MG63 (cell line): ENCODE measurements at regions not wholly inside any gene's neighbourhood (a gene's known extent, or its start where the extent isn't known, plus 50 kb on each side); places are given as distances from the start of the nearest gene placed in this dataset.

Source experiments
- DNase-seq: peaks from one replicate; pipeline ENCODE4 v3.0.0-alpha.2; 2020
- H3K27me3 ChIP-seq: fragments of 250-450 bp; sonication (Bioruptor Pico); 2 replicates; pipeline ENCODE4 v1.5.1; 2020; ENCODE audit warnings: mild to moderate bottlenecking, moderate library complexity
- H3K36me3 ChIP-seq: fragments of 250-450 bp; sonication (Bioruptor Pico); 2 replicates; pipeline ENCODE4 v1.5.1; 2020; ENCODE audit warnings: mild to moderate bottlenecking, moderate library complexity
- H3K4me3 ChIP-seq: fragments of 250-450 bp; sonication (Bioruptor Pico); 2 replicates; pipeline ENCODE4 v1.5.1; 2020; ENCODE audit warnings: mild to moderate bottlenecking, moderate library complexity
- H3K9me3 ChIP-seq: fragments of 250-450 bp; sonication (Bioruptor Pico); 2 replicates; pipeline ENCODE4 v1.5.1; 2020; ENCODE audit warnings: mild to moderate bottlenecking, moderate library complexity

DNA sequence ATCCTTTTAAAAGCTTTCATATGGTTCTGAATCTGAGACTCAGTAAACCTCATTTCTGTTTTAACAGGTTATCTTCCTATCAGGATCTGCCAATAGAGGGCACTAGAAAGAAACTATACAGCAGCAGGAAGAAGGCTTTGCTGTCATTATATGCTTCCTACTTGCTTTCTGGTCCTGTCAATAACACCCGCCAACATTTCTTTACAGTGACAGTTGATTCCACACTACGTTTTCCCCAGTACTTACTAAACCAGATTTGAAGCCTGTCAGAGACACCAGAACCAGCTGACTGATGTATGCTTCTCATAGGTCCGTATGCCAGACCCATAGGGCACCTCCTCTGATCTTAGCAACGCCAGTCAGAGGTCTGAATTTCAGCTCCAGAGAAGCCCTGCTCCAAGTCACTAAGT is 341.0 kb upstream of the NEGR1 start:
- no peaks in the 10 kb centered on the region for H3K27me3 ChIP-seq
- H3K4me3 ChIP-seq: no peak overlapping the region
- no peaks in the 10 kb centered on the region for H3K36me3 ChIP-seq
- H3K9me3 ChIP-seq: no peaks in the 10 kb centered on the region
- no peak for DNase-seq

DNA sequence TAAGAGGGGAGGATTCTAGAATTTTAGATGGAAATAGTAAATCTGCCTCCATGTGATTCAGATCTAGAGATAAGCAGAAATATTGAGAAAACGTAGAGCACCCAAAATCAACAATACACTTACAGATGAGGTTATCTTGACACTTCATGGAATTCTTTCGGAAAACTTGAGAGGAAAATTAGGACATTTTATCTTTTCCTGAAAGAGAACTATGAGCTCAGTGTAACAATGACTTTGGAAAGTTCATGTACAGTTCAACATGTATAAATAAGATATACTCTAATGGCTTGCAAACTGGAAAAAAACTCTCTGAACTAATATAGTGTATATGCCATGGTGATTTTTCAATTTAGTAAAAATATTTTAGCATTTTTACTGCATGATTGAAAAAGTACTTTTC is 338.1 kb upstream of the NEGR1 start:
- Histone ChIP-seq H3K36me3 (no peaks in the 10 kb centered on the region), H3K9me3 (no peaks in the 10 kb centered on the region), H3K27me3 (no peaks in the 10 kb centered on the region), H3K4me3 (no peak overlapping the region)
- no peak for DNase-seq

DNA sequence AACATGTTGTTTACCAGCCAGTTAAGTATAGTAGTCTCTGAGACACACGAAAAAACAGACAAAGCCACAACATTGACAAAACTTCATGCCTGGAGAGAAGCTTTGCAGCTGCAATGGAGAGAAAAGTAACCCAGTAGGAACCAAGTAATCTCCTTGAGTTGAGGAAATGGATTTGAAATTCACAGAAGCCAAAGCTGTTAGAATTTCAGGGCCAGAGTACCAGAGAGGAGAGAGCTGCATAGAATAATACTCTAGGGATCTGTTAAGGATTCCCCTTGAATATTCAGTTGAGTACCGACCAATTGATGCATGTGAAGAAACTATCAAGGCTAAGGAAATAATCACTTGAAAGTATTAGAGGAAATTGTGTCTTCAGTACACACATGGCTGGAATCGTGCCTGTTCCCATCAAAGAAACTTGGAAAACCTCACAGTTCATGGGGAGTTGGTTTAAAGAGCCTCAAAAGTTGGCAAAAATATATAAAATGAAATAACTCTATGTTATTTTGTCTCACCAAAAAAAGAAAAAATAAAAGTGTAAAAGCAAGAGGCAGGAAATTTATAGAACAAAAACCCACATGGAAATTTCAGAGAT is 324.0 kb upstream of the NEGR1 start:
- Histone ChIP-seq H3K36me3 (no peaks in the 10 kb centered on the region), H3K4me3 (no peak overlapping the region), H3K9me3 (no peaks in the 10 kb centered on the region), H3K27me3 (no peaks in the 10 kb centered on the region)
- no peak for DNase-seq

DNA sequence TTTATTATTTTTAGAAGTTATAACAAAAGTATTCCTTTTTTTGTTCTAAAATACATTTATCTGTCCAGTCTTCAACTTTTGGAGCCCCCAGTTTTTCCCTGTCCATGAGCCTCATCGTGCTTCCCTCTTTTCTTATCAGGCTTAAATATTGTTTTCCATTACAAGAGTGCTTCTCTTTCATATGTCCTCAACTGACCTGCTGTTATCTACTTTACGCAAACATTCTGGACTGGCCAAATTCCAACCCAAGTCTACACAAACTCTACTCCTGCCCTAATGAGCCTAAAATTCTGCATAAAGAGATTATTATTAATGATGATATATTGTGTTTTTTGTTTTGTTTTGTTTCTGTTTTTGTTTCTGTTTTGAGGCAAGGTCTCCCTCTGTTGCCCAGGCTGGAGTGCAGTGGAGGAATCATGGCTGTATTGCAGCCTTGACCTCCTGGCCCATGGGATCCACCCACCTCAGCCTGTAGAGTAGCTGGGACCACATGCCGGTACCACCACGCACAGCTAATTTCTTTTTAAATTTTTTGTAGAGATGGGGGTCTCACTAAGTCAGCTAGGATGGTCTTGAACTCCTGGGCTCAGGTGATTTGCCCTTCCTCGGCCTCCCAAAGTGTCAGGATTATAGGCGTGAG is 318.8 kb upstream of the NEGR1 start:
- no peaks in the 10 kb centered on the region for H3K36me3 ChIP-seq
- no peak for DNase-seq
- no peaks in the 10 kb centered on the region for H3K9me3 ChIP-seq
- H3K27me3 ChIP-seq: no peaks in the 10 kb centered on the region
- H3K4me3 ChIP-seq: no peak overlapping the region

DNA sequence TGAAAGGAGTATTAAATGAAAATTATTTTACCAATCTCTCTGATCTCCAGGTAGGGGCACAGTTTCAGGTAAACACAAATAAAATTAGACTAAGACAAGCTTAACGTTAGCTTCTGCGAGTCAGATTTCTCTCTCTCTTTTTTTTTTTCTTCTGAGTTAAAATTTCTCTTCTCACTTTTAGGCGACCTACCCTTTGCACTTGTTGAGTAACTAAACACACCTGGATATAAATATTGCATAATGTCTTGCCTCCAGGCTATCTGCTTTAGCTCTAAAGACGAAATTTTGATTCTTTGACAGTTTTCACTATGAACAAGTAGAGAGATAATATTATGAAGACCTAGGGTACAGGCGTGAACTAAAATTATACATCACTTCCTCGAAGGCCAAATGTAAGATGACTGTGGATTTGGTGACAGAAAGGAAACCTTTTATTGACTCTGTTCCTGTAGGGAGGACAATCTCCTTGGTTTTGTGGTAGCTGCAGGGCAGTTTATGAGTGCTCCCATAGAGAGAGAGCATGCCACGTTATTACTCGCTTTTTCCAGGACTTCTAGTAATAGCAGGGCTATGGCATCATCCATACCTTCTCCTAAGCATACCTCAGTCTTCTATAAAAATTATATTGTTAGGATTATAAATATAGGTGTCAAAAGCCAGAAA is 303.8 kb upstream of the NEGR1 start:
- H3K9me3 ChIP-seq: no peaks in the 10 kb centered on the region
- no peak for DNase-seq
- H3K36me3 ChIP-seq: no peaks in the 10 kb centered on the region
- no peak overlapping the region for H3K4me3 ChIP-seq
- H3K27me3 ChIP-seq: no peaks in the 10 kb centered on the region

DNA sequence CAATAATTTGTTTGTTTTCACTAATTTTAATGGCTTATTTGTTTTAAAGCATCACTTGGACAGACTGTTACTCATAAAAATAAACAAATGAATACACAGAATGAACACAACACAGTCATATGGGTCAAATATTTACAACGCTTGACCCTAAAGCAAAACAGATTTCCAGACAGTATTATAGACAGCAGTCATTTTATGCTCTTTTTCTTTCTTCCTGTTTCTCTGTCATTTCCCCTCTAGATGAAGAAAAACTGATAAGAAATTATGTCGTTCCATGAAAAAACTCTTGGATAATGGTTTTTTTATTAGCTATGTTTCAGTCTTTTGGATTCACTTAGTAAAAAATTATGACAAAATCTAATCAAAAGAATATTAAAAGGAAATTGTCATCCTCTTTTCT is 297.3 kb upstream of the NEGR1 start:
- no peaks in the 10 kb centered on the region for H3K36me3 ChIP-seq

DNA sequence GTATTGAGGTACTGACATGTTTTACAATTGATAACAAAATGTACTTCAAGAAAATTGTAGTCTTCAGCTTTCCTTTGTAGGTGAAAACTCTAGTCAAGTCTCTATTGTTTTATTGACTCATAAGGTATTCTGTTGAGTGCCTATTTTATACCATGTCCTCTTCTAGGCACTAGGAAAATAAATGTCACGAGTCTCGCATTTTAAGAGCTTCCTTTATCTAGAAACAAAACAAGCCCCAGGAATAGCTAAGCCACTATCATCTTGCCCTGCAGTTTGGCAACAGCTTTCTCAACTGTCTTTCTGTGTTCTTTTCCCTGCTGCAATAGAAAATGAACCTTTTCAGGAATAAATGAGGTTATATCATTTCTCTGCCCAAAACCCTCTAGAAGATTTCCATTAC is 288.5 kb upstream of the NEGR1 start:
- H3K27me3 ChIP-seq: no peaks in the 10 kb centered on the region
- no peaks in the 10 kb centered on the region for H3K9me3 ChIP-seq
- DNase-seq: no peak
- no peaks in the 10 kb centered on the region for H3K36me3 ChIP-seq
- no peak overlapping the region for H3K4me3 ChIP-seq

More for the DNA sequence above, 297.3 kb upstream of the NEGR1 start:
- no peak for DNase-seq
- Histone ChIP-seq H3K4me3 (no peak overlapping the region), H3K9me3 (no peaks in the 10 kb centered on the region), H3K27me3 (no peaks in the 10 kb centered on the region)

DNA sequence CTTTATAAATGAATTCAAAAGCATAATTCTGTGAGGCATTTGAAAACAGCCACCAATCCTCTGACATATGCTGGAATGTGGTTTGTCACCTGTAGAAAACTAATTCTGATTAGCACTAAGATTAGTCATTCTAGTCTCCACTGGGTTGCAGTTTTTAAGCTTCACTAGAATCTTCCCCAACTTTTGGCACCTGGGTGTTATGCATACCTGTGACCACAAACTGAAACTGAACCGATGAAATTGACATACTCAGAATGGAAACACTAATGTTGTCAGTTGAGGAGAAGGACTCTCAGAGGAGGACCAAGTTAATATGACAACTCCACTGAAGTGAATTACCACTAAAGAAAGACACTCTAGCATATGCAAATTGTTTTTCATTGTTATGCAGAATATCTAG is 285.8 kb upstream of the NEGR1 start:
- H3K9me3 ChIP-seq: no peaks in the 10 kb centered on the region
- H3K4me3 ChIP-seq: no peak overlapping the region
- H3K36me3 ChIP-seq: no peaks in the 10 kb centered on the region
- no peak for DNase-seq
- no peaks in the 10 kb centered on the region for H3K27me3 ChIP-seq

DNA sequence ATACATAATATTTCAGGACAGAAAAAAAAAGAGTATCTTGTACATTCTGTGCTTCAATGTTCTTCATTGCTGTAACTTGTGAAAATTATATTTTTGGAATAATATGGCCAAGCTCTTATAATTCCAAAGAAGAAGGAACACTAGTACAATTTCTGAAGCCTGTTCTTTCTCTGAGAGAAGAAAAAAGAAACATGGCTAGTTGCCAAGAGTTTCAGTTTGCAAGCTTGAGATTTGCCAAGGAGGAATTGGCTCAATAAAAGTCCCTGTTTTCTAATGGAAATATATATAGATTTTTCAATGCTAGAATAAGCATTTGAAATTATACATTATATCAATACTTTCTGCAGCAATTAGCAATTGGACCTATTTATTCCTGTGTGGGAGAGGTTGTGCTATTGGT is 285.2 kb upstream of the NEGR1 start:
- no peaks in the 10 kb centered on the region for H3K27me3 ChIP-seq
- DNase-seq: no peak
- no peaks in the 10 kb centered on the region for H3K9me3 ChIP-seq

DNA sequence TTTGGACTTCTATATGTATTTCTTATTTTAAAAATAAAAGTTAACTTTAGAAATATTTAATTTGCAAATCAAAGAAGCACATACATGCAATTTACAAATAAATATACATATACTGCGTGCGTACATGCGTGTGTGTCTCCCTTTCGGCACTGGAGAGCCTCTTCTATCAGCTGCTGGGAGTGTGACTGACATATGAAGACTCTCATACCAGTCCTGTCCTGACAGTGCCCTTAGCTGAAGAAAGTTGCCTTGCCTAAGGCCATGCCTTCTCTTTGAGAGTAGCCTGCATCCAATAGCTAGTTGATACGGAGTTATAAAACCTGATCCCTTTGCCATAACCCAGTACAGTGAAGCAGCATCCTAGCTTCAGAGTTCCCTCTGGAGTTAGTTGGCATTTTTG is 282.4 kb upstream of the NEGR1 start:
- no peak for DNase-seq
- Histone ChIP-seq H3K27me3 (no peaks in the 10 kb centered on the region), H3K9me3 (no peaks in the 10 kb centered on the region), H3K4me3 (no peak overlapping the region), H3K36me3 (no peaks in the 10 kb centered on the region)

More for the DNA sequence above, 285.2 kb upstream of the NEGR1 start:
- Histone ChIP-seq H3K36me3 (no peaks in the 10 kb centered on the region), H3K4me3 (no peak overlapping the region)

DNA sequence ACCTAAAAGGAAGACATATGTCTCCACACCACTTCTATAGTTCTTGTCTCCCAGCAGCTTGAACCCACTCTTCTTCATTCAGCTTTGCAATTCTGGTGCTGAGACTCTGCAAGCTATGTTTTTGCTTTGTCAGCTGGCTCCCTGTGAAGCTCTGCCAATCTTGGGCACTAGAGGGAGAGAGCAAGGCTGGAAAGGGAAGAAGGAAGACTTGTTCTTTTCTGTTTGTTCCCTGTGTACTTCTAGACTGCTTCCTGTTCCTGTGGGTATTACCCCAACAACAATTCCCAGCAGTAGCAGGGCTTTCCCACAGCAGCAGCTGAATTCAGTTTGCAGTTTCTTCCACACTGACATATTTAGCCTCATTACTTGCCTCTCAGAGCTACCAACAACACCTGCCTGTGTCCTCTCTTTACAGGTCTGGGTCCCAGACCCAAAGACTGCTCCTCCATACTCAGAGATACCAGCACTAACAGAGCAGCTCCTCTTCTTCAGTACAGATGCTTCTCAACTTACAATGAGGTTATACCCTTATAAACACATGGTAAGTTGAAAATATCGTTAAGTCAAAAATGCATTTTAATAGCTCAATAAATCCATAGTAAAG is 275.2 kb upstream of the NEGR1 start:
- peak; percentile 2 for DNase-seq
- H3K36me3 ChIP-seq: no peaks in the 10 kb centered on the region

DNA sequence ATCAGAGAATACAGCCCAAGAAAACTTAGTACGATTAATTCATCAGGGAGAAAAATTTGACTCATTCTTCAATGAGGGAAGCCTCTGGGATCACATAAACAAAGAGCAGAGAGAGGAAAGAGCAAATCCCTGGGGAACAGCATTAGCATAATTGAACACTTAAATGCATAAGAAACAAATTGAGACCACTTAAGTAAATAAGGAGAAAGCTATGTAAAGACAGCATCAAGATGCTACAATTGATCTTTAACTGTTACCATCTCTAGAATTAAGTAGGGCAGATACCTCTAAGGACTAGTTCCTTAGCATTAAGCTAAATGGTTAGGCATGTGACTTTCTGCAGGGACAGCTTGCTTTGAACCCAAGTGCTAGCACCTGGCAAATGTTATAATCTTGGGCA is 265.1 kb upstream of the NEGR1 start:
- Histone ChIP-seq H3K27me3 (no peaks in the 10 kb centered on the region), H3K9me3 (no peaks in the 10 kb centered on the region), H3K4me3 (no peak overlapping the region), H3K36me3 (no peaks in the 10 kb centered on the region)
- no peak for DNase-seq

More for the DNA sequence above, 275.2 kb upstream of the NEGR1 start:
- H3K27me3 ChIP-seq: no peaks in the 10 kb centered on the region
- no peaks in the 10 kb centered on the region for H3K9me3 ChIP-seq
- H3K4me3 ChIP-seq: no peak overlapping the region

DNA sequence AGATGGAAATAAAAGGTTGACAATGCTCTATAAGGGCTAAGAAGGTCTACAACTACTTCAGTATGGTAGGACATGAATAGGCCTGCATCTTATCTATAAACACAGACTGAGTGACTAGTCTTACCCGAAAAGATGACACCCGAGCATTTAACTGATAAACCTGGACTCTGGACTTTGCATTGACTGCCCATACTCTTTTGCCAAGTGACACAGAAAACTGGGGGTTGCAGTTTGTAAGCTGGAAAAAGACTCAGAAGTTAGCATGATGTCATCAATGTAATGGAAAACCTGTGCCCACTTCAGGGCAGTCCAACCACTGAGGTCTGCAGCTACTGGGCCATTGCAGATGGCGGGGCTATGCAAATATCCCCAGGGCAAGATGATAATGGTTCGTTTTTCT is 258.3 kb upstream of the NEGR1 start:
- H3K9me3 ChIP-seq: no peaks in the 10 kb centered on the region
- H3K36me3 ChIP-seq: no peaks in the 10 kb centered on the region
- H3K4me3 ChIP-seq: no peak overlapping the region
- DNase-seq: no peak
- no peaks in the 10 kb centered on the region for H3K27me3 ChIP-seq

DNA sequence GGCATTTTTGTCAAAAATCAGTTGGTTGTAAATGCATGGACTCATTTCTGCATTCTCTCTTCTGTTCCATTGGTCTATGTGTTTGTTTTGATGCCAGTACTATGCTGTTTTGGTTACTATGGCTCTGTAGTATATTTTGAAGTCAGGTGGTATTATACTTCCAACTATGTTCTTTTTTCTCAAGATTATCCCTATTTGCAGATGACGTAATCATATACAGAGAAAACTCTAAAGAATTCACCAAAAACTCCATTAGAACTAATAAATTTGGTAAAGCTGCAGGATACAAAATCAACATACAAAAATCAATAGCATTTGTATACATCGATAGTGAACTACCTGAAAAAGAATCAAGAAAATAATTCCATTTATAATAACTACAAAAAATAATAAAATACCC is 253.1 kb upstream of the NEGR1 start:
- Histone ChIP-seq H3K36me3 (no peaks in the 10 kb centered on the region), H3K4me3 (no peak overlapping the region), H3K9me3 (no peaks in the 10 kb centered on the region), H3K27me3 (no peaks in the 10 kb centered on the region)
- no peak for DNase-seq

DNA sequence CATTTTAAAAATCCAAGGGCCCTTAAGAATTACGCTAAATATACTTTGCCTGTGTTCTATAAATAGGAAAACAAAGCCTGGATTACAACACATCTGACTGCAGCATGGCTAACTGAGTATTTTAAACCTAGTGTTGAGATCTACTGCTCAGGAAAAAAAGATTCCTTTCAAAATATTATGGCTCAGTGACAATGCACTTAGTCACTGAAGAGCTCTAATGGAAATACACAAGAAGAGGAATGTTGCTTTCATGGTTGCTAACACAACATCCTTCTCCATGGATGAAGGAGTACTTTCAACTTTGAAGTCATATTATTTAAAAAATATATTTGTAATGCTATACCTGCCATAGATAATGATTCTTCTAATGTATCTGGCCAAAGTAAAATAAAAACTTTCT is 248.3 kb upstream of the NEGR1 start:
- H3K27me3 ChIP-seq: no peaks in the 10 kb centered on the region
- DNase-seq: no peak
- no peaks in the 10 kb centered on the region for H3K9me3 ChIP-seq
- H3K36me3 ChIP-seq: no peaks in the 10 kb centered on the region
- no peak overlapping the region for H3K4me3 ChIP-seq

DNA sequence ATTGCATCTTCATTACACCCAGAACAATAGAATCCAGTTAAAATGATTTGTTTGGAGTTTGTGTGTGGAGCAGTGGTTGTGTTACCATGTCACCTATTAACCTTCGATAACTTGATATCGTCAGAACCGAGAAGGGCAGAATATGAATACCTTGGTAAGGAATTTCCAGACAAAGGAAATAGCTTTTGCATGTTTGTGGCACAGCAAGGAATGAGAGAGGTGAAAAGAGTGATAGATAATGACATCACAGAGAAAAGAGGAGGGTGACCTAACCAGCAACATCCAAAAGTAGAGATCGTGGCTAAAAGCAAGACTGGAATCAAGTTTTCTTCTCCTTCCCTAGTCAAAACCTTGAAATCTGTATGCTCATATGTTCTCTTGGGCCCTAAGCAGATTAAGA is 244.6 kb upstream of the NEGR1 start:
- Histone ChIP-seq H3K36me3 (no peaks in the 10 kb centered on the region), H3K4me3 (no peak overlapping the region), H3K9me3 (no peaks in the 10 kb centered on the region), H3K27me3 (no peaks in the 10 kb centered on the region)
- no peak for DNase-seq

DNA sequence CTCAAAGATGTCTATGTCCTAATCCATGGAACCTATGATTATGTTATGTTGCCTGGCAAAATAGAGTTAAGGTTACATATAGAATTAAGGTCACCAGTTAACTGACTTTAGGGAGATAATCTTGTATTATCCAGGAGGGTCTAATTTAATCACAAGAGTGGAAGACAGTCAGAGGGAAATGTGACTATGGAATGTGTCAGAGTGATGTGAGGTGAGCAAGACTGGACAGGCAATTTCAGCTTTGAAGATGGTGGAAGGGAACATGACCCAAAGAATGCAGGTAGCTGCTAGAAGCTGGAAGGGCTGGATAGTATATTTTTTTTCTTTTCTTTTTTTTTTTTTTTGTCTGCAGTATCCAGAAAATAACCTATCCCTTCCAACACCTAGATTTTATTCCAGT is 241.7 kb upstream of the NEGR1 start:
- no peak for DNase-seq
- H3K36me3 ChIP-seq: no peaks in the 10 kb centered on the region
- H3K27me3 ChIP-seq: no peaks in the 10 kb centered on the region
- H3K4me3 ChIP-seq: no peak overlapping the region
- no peaks in the 10 kb centered on the region for H3K9me3 ChIP-seq

DNA sequence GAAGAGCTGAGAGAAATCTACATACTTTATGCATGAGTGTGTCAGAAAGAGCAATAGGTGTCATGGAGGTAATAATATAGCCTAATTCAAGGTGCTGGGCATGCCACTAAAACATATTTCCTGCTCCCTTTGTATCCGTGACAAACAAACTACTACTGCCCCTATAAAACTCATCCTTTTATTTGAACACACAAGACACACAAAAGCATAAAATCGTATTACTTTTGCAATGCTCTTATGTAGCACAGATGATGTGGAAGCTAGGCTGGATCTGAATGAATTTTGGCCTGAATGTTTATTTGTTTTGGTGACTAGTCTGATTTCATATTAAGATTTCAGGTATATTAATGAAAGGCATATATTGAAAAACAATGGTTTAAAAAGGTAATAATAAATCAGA is 239.3 kb upstream of the NEGR1 start:
- DNase-seq: no peak
- Histone ChIP-seq H3K36me3 (no peaks in the 10 kb centered on the region), H3K27me3 (no peaks in the 10 kb centered on the region), H3K9me3 (no peaks in the 10 kb centered on the region), H3K4me3 (no peak overlapping the region)
